AG08396 (cell line): ENCODE measurements at regions not wholly inside any gene's neighbourhood (a gene's known extent, or its start where the extent isn't known, plus 50 kb on each side); places are given as distances from the start of the nearest gene placed in this dataset.
"Not testable (repeated sequence)": the region's sequence is repeated elsewhere in the genome, so short reads cannot be mapped to it uniquely, and the experiment has no call there.

Source experiments
- DNase-seq: peaks from one replicate; pipeline ENCODE4 v3.0.0; 2012; ENCODE audit warnings: low spot score, mixed read lengths

GRCh38 chr9:97099540-97099939 lies 60.6 kb upstream of the CTSV start:
- DNase-seq: not testable (repeated sequence)

- DNase-seq: no peak
These were observed 57.9 kb upstream of the CTSV start for GRCh38 chr9:97096793-97097192.

GRCh38 chr9:97089361-97089760 lies 50.4 kb upstream of the CTSV start:
- not testable (repeated sequence) for DNase-seq
